ENCODE measurements at regions not wholly inside any gene's neighbourhood (a gene's known extent, or its start where the extent isn't known, plus 50 kb on each side); places are given as distances from the start of the nearest gene placed in this dataset.
A peak's percentile ranks its signal among the peaks of the same experiment; 100 is the strongest.
"Not testable (repeated sequence)": the region's sequence is repeated elsewhere in the genome, so short reads cannot be mapped to it uniquely, and the experiment has no call there.

DNA sequence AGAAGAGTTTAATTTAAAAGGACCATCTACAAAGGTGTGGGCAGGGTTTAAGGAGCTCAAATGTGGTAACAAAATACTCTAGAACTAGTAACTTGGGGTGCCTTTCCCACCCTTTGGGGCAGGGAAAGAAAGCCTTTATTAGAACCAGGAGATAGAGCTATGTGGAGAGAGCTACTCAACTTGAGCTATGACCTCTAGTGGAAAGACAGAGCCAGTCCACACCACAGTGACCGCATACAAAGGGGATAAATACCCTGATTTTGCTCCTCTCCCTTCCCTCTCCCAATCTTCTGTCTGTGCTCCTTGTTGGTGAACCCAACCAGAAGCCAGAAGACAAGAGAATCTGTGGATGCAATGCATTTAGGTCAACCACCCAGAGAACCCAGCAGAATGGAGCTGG lies 54.4 kb upstream of the JAK1 start:
- DNase-seq = no peak

DNA sequence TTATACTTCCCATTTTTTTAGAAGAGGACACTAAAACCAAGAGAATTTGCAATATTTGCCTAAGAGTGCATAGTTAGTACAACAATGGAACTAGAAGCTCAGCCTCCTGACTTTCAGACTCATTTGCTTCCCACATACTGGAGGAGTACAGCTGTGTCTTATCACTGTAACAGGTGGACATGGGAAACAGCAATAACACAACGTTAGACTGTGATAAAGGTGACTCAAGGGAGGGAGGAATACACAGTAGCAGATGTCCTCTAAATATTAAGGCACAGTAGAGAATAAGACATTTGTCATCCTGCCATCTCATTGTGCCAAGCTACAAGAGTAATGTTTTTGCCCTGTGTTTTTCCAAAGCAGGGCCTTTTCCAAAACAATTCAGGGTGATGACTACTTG lies 55.4 kb upstream of the JAK1 start:
- no peak for DNase-seq

DNA sequence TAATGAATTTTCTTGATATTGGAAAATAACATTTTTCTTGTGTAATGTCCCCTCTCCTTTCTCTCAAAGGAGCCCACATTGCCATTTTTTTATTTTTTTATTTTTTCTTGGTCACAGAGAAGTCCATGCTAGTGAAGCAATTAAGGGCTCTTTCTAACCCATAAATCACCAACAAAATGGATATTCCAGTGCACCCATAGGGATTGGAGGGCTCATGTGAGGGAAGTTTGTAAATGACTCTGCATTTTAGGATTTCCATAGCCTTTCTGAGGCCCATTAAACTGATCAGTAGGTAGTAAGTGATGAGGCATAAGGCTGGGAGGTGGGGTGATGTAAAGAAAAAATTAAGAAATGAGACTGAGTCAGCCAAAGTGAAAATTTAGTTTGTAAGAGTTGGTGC lies 55.9 kb upstream of the JAK1 start:
- no peak for DNase-seq

DNA sequence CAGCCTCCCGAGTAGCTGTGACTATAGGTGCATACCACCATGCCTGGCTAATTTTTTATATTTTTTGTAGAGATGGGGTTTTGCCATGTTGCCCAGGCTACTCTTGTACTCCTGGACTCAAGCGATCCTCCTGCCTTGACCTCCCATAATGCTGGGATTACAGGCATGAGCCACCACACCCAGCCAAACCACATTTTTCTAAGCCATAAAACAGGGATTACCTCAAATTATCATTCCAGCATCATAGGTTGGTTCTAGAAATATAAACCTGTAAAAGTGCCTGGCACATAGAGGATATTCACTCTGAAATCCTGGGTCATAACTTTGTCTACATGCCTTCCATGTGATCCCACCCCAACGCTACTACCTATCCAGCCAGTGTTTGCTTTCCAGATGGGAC lies 59.4 kb upstream of the JAK1 start:
- no peak for DNase-seq

DNA sequence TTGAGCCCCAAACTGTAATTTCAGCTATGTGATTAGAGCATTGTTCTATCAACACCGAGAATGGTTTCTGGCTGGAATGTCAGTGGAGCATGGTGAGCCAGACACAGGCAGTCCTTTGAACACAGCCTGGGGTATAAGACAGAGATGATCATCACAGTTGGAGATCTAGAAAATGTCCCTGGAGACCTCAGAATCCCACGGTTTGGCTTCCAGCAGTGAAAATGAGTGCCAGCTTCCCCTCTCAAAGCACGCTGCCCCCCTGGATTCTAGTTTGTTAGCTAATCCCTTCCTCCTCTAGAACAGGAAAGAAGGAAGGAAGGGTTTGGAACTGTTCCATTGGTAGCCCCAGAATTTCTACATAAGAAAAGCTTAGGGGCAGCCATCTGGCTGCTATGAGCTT lies 59.9 kb upstream of the JAK1 start:
- no peak for DNase-seq

DNA sequence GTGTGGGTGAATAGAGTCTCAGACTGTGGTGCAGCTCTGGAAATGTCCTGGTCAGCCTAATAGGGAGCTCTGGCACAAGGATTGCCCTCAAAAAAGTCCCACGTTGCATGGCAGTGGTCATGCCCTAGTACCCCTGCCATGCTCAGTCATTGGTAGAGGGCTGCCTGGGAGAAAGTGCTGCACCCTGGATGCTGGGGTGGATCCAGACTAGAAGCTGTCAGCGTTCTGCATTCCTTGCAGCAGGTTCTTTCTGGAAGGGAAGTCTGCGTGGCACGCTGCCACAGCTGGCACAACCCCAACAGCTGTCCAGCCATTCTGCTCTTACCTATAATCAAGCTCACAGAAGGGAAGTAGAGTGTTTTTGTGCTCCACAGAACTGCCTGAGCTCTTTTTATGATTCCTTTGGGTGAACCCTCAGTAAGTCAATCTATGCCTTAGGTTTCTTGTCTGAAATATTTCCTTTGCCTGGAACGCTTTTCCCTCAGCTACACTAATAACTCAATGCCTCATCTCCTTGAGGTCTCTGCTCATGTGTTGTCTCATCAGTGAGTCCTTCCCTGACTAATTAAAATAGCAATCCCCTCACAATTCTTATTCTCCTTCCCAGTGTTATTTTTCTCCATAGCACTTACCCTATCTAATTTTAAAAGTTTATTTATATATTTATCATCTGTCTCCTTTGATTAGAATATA lies 61.5 kb upstream of the JAK1 start:
- DNase-seq = peak; percentile 20

DNA sequence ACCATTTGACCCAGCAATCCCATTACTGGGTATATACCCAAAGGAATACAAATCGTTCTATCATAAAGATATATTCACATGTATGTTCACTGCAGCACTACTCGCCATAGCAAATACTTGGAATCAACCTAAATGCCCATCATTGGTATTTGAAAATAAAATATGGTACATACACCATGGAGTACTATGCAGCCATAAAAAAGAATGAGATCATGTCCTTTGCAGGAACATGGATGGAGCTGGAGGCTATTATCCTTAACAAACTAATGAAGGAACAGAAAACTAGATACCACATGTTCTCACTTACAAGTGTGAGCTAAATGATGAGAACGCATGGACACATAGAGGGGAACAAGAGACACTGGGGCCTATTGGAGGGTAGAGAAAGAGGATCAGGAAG lies 63.1 kb upstream of the JAK1 start:
- DNase-seq = not testable (repeated sequence)

DNA sequence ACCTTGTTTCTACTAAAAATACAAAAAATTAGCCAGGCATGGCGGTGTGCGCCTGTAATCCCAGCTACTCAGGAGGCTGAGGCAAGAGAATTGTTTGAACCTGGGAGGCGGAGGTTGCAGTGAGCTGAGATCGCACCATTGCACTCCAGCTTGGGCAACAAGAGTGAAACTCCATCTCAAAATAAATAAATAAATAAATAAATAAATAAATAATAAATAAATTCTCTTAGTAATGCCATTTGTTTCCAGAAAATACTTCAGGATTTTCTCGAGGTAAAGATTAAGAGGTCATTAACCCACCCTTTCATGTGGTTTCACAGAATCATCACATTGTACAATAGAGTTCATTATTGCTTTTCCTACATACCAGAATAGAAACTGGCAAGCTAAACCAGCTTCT lies 68.5 kb upstream of the JAK1 start:
- not testable (repeated sequence) for DNase-seq

DNA sequence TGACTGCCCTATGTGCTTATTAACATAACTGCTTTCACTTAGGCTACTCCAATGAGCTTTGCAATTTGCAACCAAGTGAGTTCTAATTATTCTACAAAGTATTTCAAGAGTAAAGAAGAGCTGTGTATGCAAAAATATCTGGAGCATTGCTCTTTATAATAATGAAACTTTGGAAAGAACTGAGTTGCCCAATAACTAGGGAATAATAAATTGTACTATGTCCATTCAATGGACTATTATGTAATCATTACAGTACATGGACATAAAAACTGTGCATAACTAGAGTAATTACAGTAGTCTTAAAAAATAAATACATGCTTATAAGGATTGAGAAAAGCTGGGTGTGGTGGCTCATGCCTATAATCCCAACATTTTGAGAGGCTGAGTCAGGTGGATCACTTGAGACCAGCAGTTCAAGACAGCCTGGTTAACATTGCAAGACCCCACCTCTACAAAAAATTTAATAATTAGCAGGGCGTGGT lies 70.3 kb upstream of the JAK1 start:
- DNase-seq = no peak

DNA sequence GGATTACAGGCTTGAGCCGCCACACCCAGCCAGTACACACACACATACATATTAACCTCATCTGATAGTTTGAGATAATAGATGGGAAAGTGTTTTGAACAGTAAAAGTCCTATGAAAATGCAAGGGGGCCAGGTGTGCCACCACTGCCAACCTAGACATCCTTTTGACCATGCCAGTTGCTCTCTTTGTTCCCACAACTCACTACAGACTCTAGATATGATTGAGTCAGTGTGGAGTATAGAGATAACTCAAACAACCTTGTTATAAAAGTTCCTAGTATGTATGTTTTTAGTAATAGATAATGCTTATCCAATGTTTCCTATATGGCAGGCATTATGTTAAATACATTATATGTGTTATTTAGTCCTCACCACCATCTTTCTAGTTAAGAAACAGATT lies 72.7 kb upstream of the JAK1 start:
- DNase-seq = no peak

DNA sequence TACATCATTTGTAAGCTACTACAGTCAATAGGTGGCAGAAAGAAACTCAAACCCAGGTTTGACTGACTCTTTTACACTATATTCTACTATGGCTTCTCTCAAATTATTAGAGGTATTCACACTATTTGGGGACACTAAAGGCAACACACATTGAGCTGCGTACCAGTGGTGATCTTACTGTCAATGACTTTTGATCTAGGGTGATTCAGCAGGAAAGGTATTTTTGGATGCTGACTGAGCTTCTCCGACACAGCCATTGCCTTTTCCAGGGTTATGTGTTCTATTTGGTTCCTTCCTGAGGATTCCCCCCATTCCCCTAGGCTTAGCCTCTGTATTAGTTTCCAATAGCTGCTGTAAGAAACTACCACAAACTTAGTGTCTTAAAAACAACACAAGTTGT lies 73.2 kb upstream of the JAK1 start:
- DNase-seq = no peak

DNA sequence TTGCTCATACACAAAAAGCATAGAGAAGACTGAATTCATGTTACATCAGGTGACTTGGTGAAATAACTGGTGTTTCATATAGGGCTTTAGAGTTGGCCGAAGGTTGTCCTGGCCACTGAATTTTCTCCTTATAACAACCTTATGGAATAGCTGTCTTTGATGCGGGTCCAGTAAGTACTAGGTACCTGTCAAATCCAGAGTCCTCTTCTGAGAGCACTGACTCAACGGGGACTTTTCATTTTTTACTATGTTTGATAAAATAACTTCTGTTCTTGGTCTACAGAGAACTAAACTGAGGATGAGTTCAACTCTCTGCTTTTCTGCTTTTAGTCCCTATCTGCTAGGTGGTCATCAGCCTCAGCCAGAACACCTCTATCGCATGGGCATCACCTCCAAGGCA lies 76.1 kb upstream of the JAK1 start:
- DNase-seq = no peak

DNA sequence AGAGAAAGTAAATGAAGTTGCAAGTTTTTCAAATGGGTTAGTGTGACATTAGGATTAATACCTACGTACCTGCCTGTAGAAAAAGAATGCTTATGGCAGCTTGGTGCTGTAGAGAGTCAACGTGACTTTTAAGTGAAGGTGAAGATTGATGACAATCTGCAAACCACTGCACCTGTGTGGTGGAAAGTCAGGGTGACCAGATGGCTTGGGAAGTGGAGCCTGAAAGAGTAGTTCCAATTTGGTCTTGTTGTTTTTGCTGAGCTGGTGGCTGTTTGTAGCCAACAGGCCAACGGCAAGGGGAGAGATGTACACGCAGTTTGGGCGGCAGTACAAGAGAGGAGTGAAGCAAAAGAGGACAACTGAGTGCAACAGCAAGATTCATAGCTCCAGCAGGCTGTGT lies 78.1 kb upstream of the JAK1 start:
- DNase-seq = no peak

DNA sequence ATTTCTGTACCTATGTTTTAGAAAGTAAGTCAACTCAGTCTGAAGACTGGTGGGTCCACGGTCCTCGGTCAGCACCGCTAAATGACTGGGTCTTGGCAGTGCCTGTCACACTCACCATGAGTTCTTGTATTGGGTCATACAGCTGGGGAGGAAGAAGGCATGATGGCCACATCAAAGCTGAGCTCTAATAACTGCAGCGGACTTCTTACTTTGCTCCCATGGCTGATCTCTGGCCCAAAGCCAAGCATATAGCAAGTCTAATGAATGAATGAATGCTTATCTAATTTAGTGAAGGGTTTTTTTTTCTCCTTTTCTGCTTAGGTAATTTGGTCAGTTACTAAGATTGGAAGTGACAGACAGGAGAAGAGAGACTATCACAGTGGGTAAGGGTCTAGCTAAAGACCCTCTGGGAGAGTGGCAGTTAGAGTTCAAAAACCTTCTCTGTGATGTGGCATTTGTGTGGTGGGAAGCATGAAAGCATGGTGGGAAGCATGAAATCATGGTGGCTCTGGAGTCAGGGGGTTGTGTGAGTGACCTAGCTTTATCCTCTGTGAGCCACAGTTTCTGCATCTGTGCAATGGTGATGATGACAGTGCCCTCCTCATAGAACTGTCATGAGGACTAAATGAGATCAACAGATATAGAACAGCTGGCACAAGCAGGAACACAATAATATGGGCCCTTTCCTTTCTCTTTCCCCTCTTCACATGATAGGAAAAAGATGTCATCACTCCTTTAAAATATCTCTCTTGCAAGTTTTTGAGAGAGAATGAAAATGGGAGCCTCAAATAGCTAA lies 78.9 kb upstream of the JAK1 start:
- no peak for DNase-seq

DNA sequence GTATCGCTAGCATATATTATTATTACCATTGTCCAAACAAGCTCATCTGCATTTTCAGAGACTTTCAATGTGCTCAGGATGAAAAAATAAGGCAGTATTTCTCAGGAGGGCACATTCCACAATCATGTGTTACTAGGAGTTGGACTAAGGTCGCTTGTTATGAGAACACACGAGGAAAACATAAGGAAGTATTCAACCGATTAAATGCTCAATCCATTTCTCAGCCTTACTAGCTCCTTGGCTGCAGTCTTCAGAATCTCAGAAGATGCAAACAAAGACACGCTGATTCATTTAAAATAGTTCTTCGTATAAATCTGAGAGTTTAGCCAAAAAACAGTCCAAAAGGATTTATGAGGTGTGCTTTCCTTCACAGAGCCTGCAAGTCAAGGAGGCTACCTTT lies 82.0 kb upstream of the JAK1 start:
- no peak for DNase-seq

DNA sequence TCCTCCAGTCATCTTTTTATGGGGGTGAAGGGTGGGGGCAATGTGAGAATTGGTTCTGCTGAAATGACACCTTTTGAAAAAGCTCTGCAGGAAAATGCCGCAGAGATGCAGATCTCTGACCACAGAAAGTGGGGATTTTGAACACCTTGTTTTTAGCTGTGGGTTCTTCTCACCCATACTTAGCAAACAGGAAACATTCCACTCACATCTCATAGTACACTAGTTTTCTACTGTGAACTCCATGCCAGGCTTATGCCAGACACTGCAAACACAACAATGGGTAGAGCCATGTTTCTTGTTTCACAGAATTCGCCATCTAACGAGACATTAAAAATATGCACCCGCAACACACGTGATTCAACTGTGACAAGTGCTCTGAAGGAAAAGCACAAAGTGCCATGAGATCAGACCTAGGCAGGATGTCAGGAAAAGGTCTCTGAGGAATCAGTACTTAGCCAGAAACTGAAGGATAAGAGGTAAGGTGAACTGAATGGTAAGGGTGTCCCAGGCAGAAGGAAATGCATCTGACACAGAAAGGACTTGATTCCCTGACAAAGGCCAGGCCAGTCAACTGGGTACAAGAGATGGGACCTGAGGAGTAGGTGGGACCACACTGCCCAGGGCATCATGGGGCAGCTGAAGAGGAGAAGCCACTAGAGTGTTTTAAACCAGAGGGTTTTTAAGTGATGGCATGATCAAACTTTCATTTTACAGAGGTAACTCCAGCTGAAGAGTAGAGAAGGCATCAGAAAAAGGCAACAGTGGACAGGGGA lies 83.8 kb upstream of the JAK1 start:
- no peak for DNase-seq

DNA sequence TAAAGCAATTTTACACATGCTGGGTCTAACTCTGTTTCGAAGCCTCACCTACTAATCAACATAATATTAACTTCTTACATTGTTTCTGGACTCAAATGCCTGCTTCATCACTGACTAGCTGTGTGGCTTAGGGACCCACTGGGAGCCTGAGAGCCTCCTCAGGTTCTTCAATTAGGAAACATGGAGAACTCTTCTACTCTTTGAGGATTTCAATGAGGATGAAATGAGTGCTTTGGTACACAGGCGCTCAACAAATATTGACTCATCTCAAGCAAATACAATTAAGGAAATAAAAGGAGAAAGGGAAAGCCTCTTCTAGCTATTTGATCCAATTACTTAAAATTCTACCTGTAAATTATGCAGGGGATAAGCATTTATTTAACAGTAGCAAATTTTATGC lies 84.4 kb upstream of the JAK1 start:
- no peak for DNase-seq

DNA sequence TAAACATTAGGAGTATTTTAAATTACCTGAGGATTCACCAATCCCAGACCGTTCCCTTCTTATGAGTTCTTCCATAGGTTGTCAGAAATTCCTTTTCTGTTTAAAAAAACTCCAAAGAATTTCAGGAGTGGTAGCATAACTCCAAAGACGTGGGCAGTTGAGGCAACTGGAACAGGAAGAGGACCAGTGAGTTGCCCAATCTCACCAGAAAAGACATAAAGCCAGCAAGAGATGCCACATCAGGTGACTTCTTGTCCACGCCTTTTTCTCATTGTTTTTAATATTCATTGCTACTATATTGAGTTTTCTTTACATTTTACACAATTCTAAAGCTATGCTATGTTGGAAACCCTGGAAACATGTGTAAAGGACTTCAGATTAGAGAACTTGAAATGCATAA lies 88.1 kb upstream of the JAK1 start:
- no peak for DNase-seq

DNA sequence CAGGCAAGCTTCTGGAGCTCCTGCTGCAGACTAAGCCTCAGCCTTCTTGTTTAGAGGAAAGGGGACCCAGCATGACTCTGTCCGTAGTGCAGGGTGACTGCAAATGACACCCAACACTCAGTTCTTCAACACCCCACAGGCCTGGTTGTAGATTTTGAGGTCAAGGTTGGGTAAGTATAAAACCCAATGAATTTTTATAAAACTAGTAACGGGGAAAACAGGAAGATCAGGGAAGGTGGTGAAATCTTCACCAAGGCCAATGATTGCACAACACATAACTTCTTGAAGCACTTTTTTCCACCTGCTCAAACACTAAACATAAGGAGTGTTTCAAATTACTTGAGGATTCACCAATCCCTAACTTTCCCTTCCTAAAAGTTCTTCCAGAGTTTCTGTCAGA lies 89.4 kb upstream of the JAK1 start:
- no peak for DNase-seq

DNA sequence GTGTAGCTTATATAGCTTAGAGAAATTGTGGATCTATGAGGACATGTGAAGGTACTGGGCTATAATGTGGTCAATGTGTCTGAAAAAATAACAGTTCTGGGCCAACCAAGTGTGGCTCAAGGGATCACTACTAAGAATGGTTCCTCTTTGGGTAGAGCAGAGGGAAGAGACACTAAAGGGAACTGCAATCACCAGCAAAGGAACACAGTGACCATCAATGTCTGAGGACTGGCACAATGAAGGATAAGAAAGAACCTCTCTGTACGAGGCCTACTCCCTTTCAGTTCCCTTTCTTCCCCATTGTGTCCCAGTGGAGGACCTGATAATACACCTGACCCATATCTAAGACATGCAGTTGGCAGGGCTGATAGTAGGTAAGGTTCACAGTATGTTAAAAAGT lies 89.9 kb upstream of the JAK1 start:
- DNase-seq = no peak

DNA sequence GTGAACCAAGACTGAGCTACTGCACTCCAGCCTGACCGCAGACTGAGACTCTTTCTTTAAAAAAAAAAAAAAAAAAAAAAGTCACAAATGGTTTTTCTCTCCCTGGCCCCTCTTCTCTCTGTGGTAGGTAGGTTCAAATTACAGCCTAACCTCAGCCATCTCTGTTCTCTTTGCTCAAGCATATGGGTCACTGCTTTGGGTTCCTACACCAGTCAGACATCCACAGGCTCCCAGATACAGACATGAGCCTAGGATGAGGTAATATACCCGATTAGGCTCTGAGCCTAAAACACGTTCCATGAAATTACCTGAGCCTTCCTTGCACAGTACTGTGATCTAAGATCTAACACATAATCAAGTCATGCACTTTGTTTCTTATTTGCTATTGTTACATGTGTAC lies 90.5 kb upstream of the JAK1 start:
- no peak for DNase-seq

DNA sequence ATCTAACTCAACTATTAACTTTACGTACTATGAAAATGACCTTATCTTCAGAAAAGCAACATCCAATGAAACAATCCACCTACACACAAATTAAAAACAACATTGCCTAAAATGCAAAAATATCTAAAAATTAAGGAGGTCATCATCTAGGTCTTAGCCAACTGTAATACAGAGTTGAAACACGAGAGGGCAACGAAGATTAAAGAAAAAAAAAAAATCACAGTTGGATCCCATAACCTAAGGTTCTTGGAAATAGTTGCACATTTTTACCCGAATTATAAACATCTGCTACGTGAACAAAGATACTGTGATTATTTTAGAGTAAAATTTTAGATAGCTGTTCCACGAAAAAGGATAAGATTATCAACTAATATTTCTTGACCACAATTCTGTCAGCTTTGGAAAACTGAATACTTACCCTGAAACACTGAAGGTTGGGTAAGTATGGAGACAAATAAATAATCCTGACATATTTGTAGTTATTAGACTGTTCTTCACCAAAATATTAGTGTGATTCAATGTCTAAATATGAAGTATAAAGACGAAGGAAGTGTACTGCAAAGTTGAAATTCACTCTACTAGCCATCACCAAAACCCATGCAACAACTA lies 88.0 kb upstream of the AK4 start:
- peak; percentile 27 for DNase-seq

DNA sequence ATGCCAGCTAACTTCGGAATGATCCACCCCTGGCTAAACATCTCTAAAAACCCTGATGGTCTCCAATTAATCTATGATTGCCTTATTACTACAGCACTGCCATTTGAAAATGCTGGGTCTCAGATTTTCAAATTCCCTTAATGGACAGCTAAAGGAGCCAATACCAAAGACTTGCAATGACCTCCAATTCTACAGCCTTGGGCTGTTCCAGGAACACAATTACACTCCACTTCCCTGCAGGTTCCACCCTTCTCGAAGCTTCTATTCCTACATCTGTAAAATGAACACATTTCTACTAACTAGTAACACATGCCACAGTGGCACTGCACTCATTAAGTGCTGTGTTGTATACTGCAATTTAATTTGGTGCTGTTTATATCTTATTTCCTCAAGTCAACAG lies 85.7 kb upstream of the AK4 start:
- DNase-seq = no peak

DNA sequence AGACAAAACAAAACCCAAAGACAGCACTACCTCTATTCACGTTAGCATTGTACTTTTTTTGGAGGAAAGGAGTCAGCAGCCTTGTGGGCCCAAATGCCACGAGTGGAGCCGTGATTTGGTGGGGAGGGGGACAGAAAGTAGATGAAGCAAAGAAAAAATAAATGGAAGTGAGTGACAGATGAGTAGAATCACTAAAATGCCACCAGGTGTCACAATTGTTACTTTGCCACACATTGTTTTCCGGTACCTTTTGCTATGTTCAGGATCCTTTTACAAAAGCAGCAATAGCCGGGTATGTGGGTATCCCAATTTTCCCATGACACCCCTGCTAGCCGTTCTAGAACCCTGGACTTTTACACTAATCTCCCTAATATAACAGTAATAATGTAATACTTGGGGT lies 85.0 kb upstream of the AK4 start:
- DNase-seq = no peak

Data from midbrain (tissue), 1 donor.